ENCODE measurements at regions not wholly inside any gene's neighbourhood (a gene's known extent, or its start where the extent isn't known, plus 50 kb on each side); places are given as distances from the start of the nearest gene placed in this dataset.

- TF ChIP-seq, protein P1, sequence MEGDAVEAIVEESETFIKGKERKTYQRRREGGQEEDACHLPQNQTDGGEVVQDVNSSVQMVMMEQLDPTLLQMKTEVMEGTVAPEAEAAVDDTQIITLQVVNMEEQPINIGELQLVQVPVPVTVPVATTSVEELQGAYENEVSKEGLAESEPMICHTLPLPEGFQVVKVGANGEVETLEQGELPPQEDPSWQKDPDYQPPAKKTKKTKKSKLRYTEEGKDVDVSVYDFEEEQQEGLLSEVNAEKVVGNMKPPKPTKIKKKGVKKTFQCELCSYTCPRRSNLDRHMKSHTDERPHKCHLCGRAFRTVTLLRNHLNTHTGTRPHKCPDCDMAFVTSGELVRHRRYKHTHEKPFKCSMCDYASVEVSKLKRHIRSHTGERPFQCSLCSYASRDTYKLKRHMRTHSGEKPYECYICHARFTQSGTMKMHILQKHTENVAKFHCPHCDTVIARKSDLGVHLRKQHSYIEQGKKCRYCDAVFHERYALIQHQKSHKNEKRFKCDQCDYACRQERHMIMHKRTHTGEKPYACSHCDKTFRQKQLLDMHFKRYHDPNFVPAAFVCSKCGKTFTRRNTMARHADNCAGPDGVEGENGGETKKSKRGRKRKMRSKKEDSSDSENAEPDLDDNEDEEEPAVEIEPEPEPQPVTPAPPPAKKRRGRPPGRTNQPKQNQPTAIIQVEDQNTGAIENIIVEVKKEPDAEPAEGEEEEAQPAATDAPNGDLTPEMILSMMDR (IDR thresholded peaks at IDR 0.05): no peak
- TF ChIP-seq POLR2A (IDR thresholded peaks at IDR 0.05): no peak
Observed at GRCh38 chr11:104678408-104678807, 219.9 kb downstream of the CASP12 start.
